Smooth muscle cell (in vitro differentiated cells): ENCODE measurements at regions not wholly inside any gene's neighbourhood (a gene's known extent, or its start where the extent isn't known, plus 50 kb on each side); places are given as distances from the start of the nearest gene placed in this dataset.

Experiments
- DNase-seq: peaks from one replicate; lab custom pipeline; 2025; ENCODE audit not compliant: unreplicated experiment; lab: John Stamatoyannopoulos, UW
- H2AFZ ChIP-seq: fragments of 200-600 bp; sonication (generic); 2 replicates; pipeline ENCODE4 v1.6.0; 2016; ENCODE audit warnings: antibody characterized with exemption, low read depth, mild to moderate bottlenecking
- H3F3A ChIP-seq: fragments of 200-600 bp; sonication (generic); 2 replicates; pipeline ENCODE4 v1.6.0; 2017; ENCODE audit warnings: antibody characterized with exemption, low read depth
- H3K27ac ChIP-seq: fragments of 200-600 bp; sonication (generic); 2 replicates; pipeline ENCODE4 v1.5.1; 2016; ENCODE audit warnings: low read depth, mild to moderate bottlenecking
- H3K27me3 ChIP-seq: fragments of 200-600 bp; sonication (generic); 2 replicates; pipeline ENCODE4 v1.6.1; 2016; ENCODE audit warnings: low read depth, mild to moderate bottlenecking
- H3K36me3 ChIP-seq: fragments of 200-600 bp; sonication (generic); 2 replicates; pipeline ENCODE4 v1.5.1; 2016; ENCODE audit warnings: low read depth
- H3K4me1 ChIP-seq: fragments of 200-600 bp; sonication (generic); 2 replicates; pipeline ENCODE4 v1.5.1; 2016; ENCODE audit warnings: low read depth
- H3K4me2 ChIP-seq: fragments of 200-600 bp; sonication (generic); 2 replicates; pipeline ENCODE4 v1.6.0; 2016; ENCODE audit warnings: mild to moderate bottlenecking
- H3K4me3 ChIP-seq: fragments of 200-600 bp; sonication (generic); 2 replicates; pipeline ENCODE4 v1.5.1; 2016; ENCODE audit warnings: mild to moderate bottlenecking
- H3K79me2 ChIP-seq: fragments of 200-600 bp; sonication (generic); 2 replicates; pipeline ENCODE4 v1.6.0; 2016; ENCODE audit warnings: low read depth, mild to moderate bottlenecking
- H3K9ac ChIP-seq: fragments of 200-600 bp; sonication (generic); 2 replicates; pipeline ENCODE4 v1.6.0; 2016; ENCODE audit warnings: low read depth
- H3K9me3 ChIP-seq: fragments of 200-600 bp; sonication (generic); replicated peaks from 2 replicates; pipeline ENCODE4 v1.5.1; 2016; ENCODE audit warnings: low read depth
- H4K20me1 ChIP-seq: fragments of 200-600 bp; sonication (generic); 2 replicates; pipeline ENCODE4 v1.6.0; 2016; ENCODE audit warnings: low read depth
- WGBS: methylation state at CpG from one replicate; pipeline ENCODE4 v1.1.7; 2016; ENCODE audit warnings: low lambda C conversion rate; 5-methylcytosine and 5-hydroxymethylcytosine counted together
- TF ChIP-seq, protein P1 (sequence below): fragments of 200-600 bp; sonication (generic); IDR thresholded peaks from 2 replicates; pipeline ENCODE4 v1.5.1; 2017; ENCODE audit warnings: borderline replicate concordance, mild to moderate bottlenecking, antibody characterized with exemption; ENCODE audit not compliant: insufficient read depth, poor library complexity, severe bottlenecking

DNA sequence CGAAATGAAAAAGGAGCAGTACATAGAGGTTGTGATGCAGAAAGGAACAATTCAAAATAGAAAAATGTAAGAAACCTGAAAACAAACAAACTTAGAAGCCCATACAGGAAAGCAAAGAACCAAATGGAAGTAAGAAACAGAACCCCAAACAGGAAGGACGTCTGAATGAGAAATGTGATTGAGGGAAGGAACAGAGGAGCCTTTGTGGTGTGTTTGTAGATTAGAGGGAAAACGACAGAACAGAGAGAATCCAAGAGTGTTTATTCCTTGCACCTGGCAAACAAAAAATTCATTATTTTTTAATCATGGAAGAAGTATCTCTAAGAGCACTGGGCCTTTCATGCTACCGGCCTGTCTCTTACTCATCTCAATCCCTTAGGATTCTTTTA lies 67.8 kb upstream of the ZSWIM6 start:
- Histone ChIP-seq H3K4me3 (no peak overlapping the region), H2AFZ (no peak overlapping the region), H3K27ac (no peak overlapping the region), H4K20me1 (no peaks in the 10 kb centered on the region), H3K4me1 (peaks cover 3% of the 10 kb centered on the region), H3F3A (no peaks in the 10 kb centered on the region), H3K4me2 (no peak overlapping the region), H3K9me3 (no peaks in the 10 kb centered on the region), H3K79me2 (no peaks in the 10 kb centered on the region), H3K9ac (no peak overlapping the region), H3K36me3 (no peaks in the 10 kb centered on the region), H3K27me3 (no peaks in the 10 kb centered on the region)
- no peak for DNase-seq
- 69% methylated on average over 4 of the region's 4 CpGs for WGBS
- TF ChIP-seq, protein P1, sequence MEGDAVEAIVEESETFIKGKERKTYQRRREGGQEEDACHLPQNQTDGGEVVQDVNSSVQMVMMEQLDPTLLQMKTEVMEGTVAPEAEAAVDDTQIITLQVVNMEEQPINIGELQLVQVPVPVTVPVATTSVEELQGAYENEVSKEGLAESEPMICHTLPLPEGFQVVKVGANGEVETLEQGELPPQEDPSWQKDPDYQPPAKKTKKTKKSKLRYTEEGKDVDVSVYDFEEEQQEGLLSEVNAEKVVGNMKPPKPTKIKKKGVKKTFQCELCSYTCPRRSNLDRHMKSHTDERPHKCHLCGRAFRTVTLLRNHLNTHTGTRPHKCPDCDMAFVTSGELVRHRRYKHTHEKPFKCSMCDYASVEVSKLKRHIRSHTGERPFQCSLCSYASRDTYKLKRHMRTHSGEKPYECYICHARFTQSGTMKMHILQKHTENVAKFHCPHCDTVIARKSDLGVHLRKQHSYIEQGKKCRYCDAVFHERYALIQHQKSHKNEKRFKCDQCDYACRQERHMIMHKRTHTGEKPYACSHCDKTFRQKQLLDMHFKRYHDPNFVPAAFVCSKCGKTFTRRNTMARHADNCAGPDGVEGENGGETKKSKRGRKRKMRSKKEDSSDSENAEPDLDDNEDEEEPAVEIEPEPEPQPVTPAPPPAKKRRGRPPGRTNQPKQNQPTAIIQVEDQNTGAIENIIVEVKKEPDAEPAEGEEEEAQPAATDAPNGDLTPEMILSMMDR: no peak

DNA sequence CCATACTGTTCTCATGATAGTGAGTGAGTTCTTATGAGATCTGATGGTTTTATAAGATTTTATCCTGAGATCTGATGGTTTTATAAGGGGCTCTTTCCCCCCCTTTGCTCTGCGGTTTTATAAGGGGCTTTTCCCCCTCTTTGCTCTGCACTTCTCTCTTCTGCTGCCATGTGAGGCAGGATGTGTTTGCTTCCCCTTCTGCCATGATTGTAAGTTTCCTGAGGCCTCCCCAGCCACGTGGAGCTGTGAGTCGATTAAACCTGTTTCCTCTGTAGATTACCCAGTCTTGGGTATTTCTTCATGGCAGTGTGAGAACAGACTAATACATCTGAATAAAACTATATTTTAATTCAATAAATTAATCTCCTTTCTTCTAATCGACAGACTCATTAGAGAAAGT lies 64.9 kb upstream of the ZSWIM6 start:
- WGBS: 77% methylated on average over 4 of the region's 4 CpGs
- Histone ChIP-seq H2AFZ (no peak overlapping the region), H3K27me3 (no peaks in the 10 kb centered on the region), H3K9ac (no peak overlapping the region), H3K9me3 (no peaks in the 10 kb centered on the region), H4K20me1 (no peaks in the 10 kb centered on the region), H3K4me1 (peaks cover 3% of the 10 kb centered on the region), H3K36me3 (no peaks in the 10 kb centered on the region), H3F3A (no peaks in the 10 kb centered on the region), H3K4me2 (no peak overlapping the region), H3K79me2 (no peaks in the 10 kb centered on the region), H3K4me3 (no peak overlapping the region), H3K27ac (no peak overlapping the region)
- no peak for DNase-seq
- TF ChIP-seq, protein P1: no peak

DNA sequence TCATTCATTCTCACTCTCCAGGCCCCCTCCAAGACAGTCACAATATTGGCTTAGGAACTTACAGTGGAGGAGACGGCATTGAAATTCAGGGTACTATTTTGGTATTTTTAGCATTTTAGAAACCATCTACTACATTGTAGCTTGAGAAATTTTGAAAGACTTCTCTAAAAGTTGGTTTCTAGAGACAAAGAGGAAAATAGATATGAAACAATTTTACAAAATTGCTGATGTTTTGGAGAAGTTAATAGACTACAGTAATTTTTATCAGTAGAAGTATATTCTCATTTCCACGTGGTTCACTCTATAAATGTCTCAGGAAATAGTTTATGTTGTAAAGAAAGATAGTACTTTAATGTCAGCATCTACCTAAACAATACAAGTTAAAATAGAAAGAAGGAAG lies 63.2 kb upstream of the ZSWIM6 start:
- Histone ChIP-seq H4K20me1 (no peaks in the 10 kb centered on the region), H3F3A (no peaks in the 10 kb centered on the region), H3K9ac (no peak overlapping the region), H3K27me3 (no peaks in the 10 kb centered on the region), H3K79me2 (no peaks in the 10 kb centered on the region), H3K4me1 (peaks cover 5% of the 10 kb centered on the region), H3K9me3 (no peaks in the 10 kb centered on the region), H2AFZ (no peak overlapping the region), H3K36me3 (no peaks in the 10 kb centered on the region), H3K4me2 (no peak overlapping the region), H3K4me3 (no peak overlapping the region), H3K27ac (no peak overlapping the region)
- no peak for DNase-seq
- 77% methylated on average over 2 of the region's 2 CpGs for WGBS
- TF ChIP-seq, protein P1: no peak

DNA sequence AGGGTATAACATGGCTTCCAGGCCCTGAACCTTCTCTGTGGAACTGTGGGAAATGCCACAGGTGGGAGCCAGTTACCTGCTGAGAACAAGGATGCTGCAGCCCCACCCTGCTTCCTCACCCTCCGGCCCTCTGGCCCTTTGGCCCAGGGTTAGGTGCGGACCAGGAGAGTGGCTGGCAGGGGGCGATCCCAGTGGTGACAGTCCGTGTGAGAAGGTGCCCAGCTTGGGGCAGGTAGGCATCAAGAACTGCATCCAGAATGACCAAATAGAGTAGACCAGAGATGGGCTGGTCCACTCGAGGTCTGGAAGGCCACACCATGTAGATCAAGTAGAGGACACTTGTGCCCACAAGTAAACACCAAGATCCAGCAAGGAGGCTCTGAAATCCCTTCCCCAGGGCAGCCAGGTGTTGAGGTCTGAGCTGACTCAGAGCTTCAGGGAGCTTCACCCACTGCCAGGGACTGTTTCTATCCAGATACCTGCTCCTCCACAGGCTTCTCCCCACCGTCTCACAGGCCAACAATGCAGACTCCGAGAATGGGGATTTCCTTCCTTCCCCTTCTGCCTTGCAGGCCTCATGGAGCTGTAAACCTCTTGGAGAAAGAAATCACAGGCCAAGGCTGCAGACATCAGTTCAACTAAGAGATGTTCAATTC lies 61.4 kb upstream of the ZSWIM6 start:
- Histone ChIP-seq H3K4me3 (no peak overlapping the region), H3K27me3 (no peaks in the 10 kb centered on the region), H3K4me2 (no peak overlapping the region), H2AFZ (no peak overlapping the region), H3F3A (no peaks in the 10 kb centered on the region), H3K79me2 (no peaks in the 10 kb centered on the region), H3K36me3 (no peaks in the 10 kb centered on the region), H3K9me3 (no peaks in the 10 kb centered on the region), H3K9ac (no peak overlapping the region), H3K27ac (no peak overlapping the region), H3K4me1 (peaks cover 5% of the 10 kb centered on the region), H4K20me1 (no peaks in the 10 kb centered on the region)
- 81% methylated on average over 7 of the region's 7 CpGs for WGBS
- DNase-seq: no peak
- TF ChIP-seq, protein P1: no peak
